OCI-M1 (cell line): ENCODE measurements at regions not wholly inside any gene's neighbourhood (a gene's known extent, or its start where the extent isn't known, plus 50 kb on each side); places are given as distances from the start of the nearest gene placed in this dataset.

Source experiments
- DNase-seq: peaks from one replicate; lab custom pipeline; 2025; lab: John Stamatoyannopoulos, UW

GRCh38 chr1:80424249-80424648, 1376.5 kb upstream of the ADGRL2 start:
- DNase-seq, result no peak

GRCh38 chr1:80418134-80418533, 1382.6 kb upstream of the ADGRL2 start:
- no peak for DNase-seq

DNA sequence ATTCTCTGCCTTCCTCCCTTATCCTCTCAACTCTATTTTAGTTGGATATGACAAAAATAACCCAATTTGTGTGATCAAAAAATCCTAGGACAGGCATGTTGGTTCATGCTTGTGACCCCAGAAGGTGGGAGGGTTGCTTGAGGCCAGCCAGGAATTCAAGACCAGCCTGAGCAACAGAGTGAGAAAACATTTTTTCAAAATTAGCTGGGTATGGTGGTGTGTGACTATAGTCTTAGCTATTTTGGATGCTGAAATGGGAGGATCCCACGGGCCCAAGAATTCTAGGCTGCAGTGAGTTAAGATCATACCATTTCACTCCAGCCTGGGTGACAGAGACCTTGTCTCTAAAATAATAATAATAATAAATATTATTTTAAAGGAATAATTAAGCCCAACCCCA, 1383.1 kb upstream of the ADGRL2 start:
- DNase-seq, result no peak

- DNase-seq, result no peak
Measured at GRCh38 chr1:80413969-80414368, 1386.8 kb upstream of the ADGRL2 start.

DNA sequence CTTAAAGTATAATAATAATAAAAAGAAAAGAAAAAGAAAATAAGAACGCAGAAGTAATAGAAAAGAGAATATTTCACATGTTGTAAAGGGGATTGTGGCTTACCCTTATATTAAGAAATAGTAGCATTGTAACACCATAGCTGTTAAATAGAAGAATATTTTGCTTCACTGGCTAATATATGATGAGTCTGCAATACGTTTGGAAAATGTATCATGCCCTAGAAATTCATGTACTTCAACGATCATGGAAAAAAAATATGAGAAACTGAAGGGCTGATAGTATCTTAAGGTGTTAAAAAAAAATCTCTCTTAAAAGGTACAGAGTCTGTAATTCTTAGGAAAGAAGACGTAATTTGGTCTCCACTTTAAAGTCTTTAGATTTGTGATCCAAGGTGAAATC, 1390.5 kb upstream of the ADGRL2 start:
- no peak for DNase-seq

DNA sequence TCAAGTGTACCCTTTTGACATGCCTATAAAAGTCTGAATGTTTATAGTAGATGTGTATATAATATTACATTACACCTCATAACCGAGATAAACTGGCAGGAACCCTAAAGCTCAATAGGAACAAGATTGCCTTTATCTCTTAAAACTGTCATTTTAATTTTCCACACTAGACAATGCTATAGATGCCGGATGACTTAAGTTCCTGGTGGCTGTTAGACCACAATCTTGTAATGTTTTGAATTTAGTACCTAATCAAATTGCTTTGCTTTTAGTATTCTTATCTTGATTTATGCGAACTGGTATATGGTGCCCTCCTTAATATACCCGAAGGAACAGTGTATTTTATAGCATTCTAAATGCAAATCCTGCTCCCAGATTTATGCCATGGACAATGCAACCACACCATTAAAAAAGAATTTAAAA, 1397.0 kb upstream of the ADGRL4 start:
- no peak for DNase-seq

DNA sequence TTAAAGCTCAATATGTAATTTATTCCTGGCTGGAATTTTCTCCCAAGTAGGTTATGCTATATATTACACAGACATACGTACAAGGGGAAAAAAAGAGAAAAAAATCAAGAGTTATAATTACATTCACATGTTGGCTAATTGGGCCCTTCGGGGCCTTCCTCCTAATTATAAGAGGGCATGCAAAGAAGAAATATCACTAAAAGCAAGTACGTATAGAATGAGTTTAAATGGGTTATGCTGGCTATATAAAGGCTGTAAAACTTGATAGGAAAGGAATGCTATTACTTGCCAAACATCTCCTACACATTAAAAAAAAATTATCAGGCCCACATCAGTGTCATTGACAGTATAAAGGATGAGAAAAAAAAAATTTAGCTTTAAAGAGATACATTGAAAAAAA, 1396.1 kb upstream of the ADGRL4 start:
- no peak for DNase-seq

- DNase-seq, result no peak
Measured at GRCh38 chr1:80401757-80402156, 1395.2 kb upstream of the ADGRL4 start.

DNA sequence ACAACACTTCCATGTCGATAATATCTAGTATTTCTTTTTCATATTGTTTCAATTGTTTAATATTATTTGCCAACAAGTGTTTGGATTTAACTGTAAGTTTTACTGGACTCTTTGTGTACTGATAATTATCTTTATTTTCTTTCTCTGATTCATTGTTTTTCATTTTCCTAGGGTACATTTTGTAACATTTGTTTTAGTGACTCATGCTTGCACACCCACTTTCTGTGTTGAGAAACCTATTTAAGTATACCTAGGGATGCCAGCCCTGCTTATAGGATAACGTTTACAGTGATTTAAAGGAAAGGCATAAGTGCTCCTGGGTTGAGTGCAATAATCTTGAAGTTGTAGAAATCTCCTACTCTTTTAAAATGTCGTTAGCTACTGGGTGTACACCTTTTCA, 1386.0 kb upstream of the ADGRL4 start:
- DNase-seq, result no peak

- DNase-seq, result no peak
Measured at GRCh38 chr1:80385650-80386049, 1379.1 kb upstream of the ADGRL4 start.

- DNase-seq, result no peak
Measured at GRCh38 chr1:80384959-80385358, 1378.4 kb upstream of the ADGRL4 start.

DNA sequence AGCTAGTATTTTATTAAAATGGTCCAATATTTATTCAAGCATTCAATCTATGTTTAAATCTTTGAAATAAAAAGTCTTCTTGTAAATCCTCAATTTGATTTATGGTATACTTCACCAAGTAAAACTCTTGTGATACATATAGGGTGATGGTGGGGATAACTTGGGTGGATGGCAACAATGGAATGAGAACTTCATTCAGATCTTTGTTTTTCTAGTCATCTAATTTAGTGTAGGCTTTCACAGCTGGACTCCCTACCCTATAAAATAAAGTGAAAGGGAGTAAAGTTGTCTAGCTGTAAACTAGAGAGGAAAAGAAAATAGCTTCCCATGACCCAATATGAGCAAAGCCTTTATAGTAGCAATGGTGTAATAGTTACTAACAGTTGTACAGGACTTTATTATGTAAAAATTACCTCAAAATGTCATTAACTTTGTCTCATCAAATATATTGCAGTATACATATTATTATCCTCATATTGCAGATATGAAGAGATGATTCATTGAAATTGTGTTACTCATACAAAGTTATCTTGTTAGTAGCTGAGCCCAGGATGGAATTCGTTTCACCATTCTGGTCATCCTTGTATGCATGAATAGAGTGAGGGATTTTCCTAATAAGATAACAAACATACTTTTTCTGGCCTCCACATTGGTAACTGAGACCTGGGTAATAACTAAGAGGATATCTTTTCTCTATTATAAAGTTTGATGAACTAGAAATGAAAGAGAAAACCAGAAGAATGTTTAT, 1377.7 kb upstream of the ADGRL4 start:
- no peak for DNase-seq

DNA sequence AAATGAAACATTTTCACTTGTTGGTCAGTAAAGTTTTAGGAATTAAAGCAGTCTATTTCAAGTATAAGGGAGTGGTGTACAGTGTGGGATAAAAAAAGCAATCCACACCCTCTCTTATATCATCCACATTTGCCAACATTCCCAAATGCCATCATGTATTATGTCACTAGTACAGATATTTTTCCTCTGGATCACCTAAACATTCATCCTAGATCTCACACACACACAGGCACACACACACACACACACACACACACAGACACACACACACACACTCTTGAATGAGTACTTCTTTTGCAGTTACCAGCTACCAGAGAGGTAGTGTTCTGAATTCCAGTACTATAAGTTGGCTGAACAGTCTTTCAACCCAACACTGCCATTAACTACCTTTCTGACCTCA, 1369.1 kb upstream of the ADGRL4 start:
- no peak for DNase-seq

- no peak for DNase-seq
Measured at GRCh38 chr1:80375109-80375508, 1368.6 kb upstream of the ADGRL4 start.

DNA sequence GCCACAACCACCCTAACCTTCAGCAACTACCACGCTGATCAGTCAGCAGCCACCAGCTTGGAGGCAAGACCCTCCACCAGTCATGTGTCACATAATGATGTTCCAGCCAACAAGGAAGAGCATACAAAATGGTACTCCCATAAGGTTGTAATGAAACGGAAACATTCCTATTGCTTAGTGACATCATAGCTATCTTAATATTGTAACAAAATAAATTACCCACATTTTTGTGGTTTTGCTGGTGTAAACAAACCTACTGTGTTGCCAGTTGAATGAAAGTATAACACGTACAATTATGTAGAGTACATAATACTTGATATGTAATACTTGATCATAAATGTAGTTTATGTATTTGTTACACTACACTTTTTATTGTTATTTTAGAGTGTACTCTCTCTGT, 1363.2 kb upstream of the ADGRL4 start:
- DNase-seq, result no peak

- DNase-seq, result no peak
Measured at GRCh38 chr1:80367058-80367457, 1360.5 kb upstream of the ADGRL4 start.

DNA sequence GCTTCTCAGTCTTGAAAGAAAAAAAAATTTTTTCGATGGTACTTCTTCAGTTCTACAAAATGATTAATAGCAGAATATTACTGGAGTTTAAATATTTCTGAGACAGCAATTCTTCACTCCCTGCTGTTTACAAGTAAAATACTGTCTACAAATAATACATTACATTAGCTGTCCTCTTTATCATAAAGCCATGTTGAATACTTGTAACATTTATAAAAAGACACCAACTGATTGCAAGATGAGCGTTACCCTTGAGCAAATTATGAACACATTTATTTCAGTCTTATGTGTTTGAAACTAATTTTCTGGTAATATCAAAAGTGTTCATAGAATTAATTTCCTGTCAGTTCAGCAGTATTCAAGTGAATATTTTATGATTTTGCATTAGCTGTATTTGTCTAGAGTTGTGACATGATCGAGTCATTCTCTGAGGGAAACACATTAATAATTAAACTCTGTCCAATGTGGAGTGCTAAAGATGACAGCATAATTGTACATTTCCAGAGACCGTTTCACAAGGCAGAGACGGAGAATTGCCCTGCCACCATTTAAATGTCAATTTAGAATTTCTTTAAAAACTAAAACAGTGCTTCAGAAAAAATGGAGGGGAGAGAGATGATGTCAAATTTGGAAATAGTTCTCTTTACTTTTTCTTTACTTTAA, 1359.0 kb upstream of the ADGRL4 start:
- no peak for DNase-seq

- DNase-seq, result no peak
Measured at GRCh38 chr1:80363689-80364475, 1357.4 kb upstream of the ADGRL4 start.

GRCh38 chr1:80359666-80360065, 1353.1 kb upstream of the ADGRL4 start:
- DNase-seq, result no peak

GRCh38 chr1:80349218-80349617, 1342.7 kb upstream of the ADGRL4 start:
- DNase-seq, result no peak

- no peak for DNase-seq
Measured at GRCh38 chr1:80341021-80341420, 1334.5 kb upstream of the ADGRL4 start.

DNA sequence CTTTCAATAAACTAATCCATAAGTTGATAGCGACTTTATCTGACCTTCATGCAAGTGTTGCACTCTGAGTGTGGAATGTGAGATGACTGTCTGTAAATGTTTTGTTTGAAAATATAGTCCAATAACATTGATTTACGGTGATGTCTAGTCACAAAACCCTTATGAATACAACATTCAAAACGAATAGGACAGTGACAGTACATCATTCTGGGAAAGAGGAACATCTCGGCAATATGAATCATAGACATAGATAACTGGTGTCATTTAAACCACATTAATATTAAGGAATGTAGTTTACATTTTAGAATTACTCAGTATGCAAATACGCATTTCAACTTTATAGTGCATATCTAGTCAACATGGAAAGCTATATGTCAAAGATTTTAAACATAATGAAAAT, 1311.6 kb upstream of the ADGRL4 start:
- no peak for DNase-seq

DNA sequence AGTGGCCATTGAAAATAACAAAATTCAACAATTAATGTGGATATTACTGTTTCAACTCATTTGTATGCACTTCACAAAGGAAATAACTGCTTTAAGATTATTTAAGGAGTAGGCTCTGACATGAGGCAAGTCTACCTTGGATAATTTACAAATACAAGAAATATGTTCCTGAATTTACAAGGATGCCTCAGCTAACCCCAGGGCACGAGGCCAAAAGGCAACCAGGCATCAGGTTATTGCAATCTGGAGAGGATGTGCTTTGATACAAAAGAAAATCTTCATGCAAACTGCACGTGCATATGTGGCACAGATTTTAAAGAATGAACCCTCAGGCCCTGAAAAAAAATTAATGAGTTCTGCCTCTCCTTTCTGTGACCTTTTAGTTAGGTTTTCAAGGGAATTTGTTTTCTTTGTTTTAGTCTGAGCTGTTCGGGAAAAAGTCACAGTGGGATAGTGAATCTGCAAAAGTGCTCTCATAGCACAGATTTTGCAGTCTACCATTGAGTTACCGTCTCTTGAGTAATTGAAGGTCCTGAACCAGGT, 1304.2 kb upstream of the ADGRL4 start:
- DNase-seq, result no peak
